ENCODE measurements at regions not wholly inside any gene's neighbourhood (a gene's known extent, or its start where the extent isn't known, plus 50 kb on each side); places are given as distances from the start of the nearest gene placed in this dataset.

DNA sequence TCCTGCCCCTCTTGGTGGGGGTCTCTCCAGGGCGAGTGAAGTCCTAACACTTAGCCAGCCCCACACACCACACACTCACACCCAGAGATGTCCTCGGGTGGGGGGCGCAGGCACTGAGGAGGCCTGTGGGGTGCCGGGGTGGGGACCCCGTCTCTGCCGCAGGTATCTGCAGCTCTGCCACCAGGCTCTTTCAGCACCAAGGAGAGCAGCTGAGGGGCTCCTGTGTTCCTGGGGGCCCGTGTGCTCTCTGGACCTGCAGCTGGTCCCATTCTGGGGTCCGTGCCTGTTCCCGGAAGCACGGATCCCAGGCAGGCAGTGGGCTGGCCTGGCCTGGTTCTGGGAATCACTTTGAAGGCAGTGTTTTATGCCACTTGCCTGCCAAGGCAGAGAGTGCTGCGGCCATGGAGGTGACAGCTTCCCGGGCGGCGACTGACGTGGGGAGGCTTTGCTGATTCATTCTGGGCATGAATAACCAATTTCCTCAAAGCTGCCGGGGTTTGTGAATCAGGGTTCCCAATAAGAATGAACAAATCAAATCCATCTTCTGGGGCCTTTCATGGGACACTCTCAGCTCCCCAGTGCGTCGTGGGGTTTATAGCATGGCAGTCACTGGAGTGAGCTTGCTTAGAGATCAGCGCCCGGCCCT is 54.4 kb upstream of the SLCO4A1 start:
- Mint-ChIP-seq H3K9me3 (no peaks in the 10 kb centered on the region), H3K4me1 (0 out of 2 replicates have a peak, but pooled peaks cover 2% of the 10 kb centered on the region), H3K27ac (no peak overlapping the region), H3K4me3 (no peak overlapping the region), H3K27me3 (ENCODE audit: low read depth) (no peaks in the 10 kb centered on the region; the same call in 1 of the 2 replicates), H3K36me3 (no peaks in the 10 kb centered on the region)
- POLR2A ChIA-PET = interaction anchor here (1.0 kb wide), 1 partner anchor 222 kb away, joined by 3 read pairs; no protein-coding TSS in a partner anchor
- CTCF ChIA-PET = interaction anchor here (0.6 to 3.8 kb wide), 14 partner anchors 10 to 260 kb away, joined by 3 to 12 read pairs (median 4); partner anchors contain the start of gene NTSR1
- peak; percentile 61 for DNase-seq (ENCODE audit: low spot score)
- TF ChIP-seq ZNF219 (CRISPR knock-in tag; IDR thresholded peaks at IDR 0.05; ENCODE audit: borderline replicate concordance) (peak; percentile 51; the same call in 1 of the 2 replicates), STAT6 (CRISPR knock-in tag; conservative IDR thresholded peaks at IDR 0.05; ENCODE audit: low read depth) (no peak), MXD4 (CRISPR knock-in tag; IDR thresholded peaks at IDR 0.05; ENCODE audit: borderline replicate concordance) (no peak), FOXP1 (CRISPR knock-in tag; IDR thresholded peaks at IDR 0.05; ENCODE audit: borderline replicate concordance) (peak; percentile 57; the same call in 1 of the 2 replicates), JUN (CRISPR knock-in tag; IDR thresholded peaks at IDR 0.05) (peak; percentile 41; the same call in 1 of the 2 replicates), TEAD4 (CRISPR knock-in tag; IDR thresholded peaks at IDR 0.05) (0 out of 2 replicates have a peak, but pooled peaks have one; percentile 31)
- peak; percentile 63 for ATAC-seq

DNA sequence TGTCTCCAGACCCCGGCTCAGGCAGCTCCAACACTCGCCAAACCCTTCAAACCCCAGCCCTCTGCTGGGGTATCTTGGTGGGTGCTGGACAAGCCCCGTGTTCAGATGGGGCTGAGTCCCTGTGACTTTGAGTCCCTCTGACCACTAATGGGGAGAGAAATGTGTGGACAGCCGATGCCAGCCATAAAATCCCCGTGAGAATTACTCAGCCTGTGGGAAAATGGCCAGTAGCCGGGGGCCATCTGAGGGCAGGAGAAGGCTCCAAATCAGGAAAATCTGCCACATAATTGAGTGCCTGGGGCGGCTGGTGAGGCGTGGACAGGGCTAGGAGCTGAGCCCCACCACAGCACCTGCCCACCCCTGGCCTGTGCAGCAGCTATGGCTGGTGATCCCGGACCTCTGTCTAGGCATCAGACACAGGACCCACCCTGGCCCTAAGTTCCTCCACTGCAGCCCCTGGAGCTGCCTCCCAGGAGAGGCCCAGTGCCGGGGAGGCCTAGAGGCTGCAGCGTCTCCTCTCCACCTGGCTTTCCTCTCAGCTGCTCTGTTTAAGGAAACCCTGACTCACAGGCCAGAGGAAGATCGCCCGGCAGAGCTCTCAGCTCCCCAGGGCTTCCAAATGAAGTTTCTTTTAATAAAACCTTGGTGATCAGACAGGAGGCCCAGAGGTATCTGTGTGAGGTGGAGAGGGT is 53.7 kb upstream of the SLCO4A1 start:
- no peaks in the 10 kb centered on the region for H3K9me3 Mint-ChIP-seq
- no peak overlapping the region for H3K27ac Mint-ChIP-seq
- H3K27me3 Mint-ChIP-seq (ENCODE audit: low read depth) = no peaks in the 10 kb centered on the region; the same call in 1 of the 2 replicates
- POLR2A ChIA-PET = interaction anchor here (1.0 kb wide), 1 partner anchor 223 kb away, joined by 3 read pairs; no protein-coding TSS in a partner anchor
- H3K4me1 Mint-ChIP-seq = no peaks in the 10 kb centered on the region
- DNase-seq (ENCODE audit: low spot score) = no peak
- no peaks in the 10 kb centered on the region for H3K36me3 Mint-ChIP-seq
- ATAC-seq = no peak
- H3K4me3 Mint-ChIP-seq = no peak overlapping the region
- CTCF ChIA-PET = interaction anchor here (0.6 to 3.8 kb wide), 16 partner anchors 11 to 259 kb away, joined by 3 to 12 read pairs (median 3); partner anchors contain the start of gene NTSR1
- TF ChIP-seq, protein P1, sequence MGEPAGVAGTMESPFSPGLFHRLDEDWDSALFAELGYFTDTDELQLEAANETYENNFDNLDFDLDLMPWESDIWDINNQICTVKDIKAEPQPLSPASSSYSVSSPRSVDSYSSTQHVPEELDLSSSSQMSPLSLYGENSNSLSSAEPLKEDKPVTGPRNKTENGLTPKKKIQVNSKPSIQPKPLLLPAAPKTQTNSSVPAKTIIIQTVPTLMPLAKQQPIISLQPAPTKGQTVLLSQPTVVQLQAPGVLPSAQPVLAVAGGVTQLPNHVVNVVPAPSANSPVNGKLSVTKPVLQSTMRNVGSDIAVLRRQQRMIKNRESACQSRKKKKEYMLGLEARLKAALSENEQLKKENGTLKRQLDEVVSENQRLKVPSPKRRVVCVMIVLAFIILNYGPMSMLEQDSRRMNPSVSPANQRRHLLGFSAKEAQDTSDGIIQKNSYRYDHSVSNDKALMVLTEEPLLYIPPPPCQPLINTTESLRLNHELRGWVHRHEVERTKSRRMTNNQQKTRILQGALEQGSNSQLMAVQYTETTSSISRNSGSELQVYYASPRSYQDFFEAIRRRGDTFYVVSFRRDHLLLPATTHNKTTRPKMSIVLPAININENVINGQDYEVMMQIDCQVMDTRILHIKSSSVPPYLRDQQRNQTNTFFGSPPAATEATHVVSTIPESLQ (CRISPR knock-in tag; IDR thresholded peaks at IDR 0.05) = no peak
- TF ChIP-seq ESRRA (CRISPR knock-in tag; IDR thresholded peaks at IDR 0.05; ENCODE audit: borderline replicate concordance) (no peak), NFATC4 (CRISPR knock-in tag; IDR thresholded peaks at IDR 0.05) (no peak), ZNF416 (CRISPR knock-in tag; IDR thresholded peaks at IDR 0.05) (no peak), NR2C2 (CRISPR knock-in tag; IDR thresholded peaks at IDR 0.05) (no peak), IRF1 (CRISPR knock-in tag; IDR thresholded peaks at IDR 0.05) (no peak), E2F1 (CRISPR knock-in tag; IDR thresholded peaks at IDR 0.05) (no peak), FOXK1 (CRISPR knock-in tag; IDR thresholded peaks at IDR 0.05) (no peak), OVOL2 (CRISPR knock-in tag; IDR thresholded peaks at IDR 0.05; ENCODE audit: borderline replicate concordance) (no peak), E2F4 (CRISPR knock-in tag; IDR thresholded peaks at IDR 0.05; ENCODE audit: borderline replicate concordance, low read depth) (no peak), TP53 (CRISPR knock-in tag; IDR thresholded peaks at IDR 0.05) (no peak), ZNF138 (CRISPR knock-in tag; conservative IDR thresholded peaks at IDR 0.05) (no peak), RORB (CRISPR knock-in tag; IDR thresholded peaks at IDR 0.05) (no peak), ZNF232 (CRISPR knock-in tag; IDR thresholded peaks at IDR 0.05) (no peak)
- TF ChIP-seq, protein P2, sequence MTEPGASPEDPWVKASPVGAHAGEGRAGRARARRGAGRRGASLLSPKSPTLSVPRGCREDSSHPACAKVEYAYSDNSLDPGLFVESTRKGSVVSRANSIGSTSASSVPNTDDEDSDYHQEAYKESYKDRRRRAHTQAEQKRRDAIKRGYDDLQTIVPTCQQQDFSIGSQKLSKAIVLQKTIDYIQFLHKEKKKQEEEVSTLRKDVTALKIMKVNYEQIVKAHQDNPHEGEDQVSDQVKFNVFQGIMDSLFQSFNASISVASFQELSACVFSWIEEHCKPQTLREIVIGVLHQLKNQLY (CRISPR knock-in tag; IDR thresholded peaks at IDR 0.05) = no peak
- TF ChIP-seq, protein P3, sequence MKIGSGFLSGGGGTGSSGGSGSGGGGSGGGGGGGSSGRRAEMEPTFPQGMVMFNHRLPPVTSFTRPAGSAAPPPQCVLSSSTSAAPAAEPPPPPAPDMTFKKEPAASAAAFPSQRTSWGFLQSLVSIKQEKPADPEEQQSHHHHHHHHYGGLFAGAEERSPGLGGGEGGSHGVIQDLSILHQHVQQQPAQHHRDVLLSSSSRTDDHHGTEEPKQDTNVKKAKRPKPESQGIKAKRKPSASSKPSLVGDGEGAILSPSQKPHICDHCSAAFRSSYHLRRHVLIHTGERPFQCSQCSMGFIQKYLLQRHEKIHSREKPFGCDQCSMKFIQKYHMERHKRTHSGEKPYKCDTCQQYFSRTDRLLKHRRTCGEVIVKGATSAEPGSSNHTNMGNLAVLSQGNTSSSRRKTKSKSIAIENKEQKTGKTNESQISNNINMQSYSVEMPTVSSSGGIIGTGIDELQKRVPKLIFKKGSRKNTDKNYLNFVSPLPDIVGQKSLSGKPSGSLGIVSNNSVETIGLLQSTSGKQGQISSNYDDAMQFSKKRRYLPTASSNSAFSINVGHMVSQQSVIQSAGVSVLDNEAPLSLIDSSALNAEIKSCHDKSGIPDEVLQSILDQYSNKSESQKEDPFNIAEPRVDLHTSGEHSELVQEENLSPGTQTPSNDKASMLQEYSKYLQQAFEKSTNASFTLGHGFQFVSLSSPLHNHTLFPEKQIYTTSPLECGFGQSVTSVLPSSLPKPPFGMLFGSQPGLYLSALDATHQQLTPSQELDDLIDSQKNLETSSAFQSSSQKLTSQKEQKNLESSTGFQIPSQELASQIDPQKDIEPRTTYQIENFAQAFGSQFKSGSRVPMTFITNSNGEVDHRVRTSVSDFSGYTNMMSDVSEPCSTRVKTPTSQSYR (CRISPR knock-in tag; IDR thresholded peaks at IDR 0.05) = no peak
